Activated T-helper 17 cell treated with anti-CD3 and anti-CD28 coated beads, Interleukin-2, amount 50 U/mL, for 72 hours (primary cell): ENCODE measurements at regions not wholly inside any gene's neighbourhood (a gene's known extent, or its start where the extent isn't known, plus 50 kb on each side); places are given as distances from the start of the nearest gene placed in this dataset.

Experiments used
- ATAC-seq: fragments of 150-1000 bp; cut with Tn5 transposase; replicated peaks from 2 replicates; pipeline ENCODE4 v1.10.0; 2021; ENCODE audit warnings: mild to moderate bottlenecking, moderate library complexity
- H3K27ac Mint-ChIP-seq: one replicate; pipeline ENCODE4 v1.8.0; 2022; ENCODE audit warnings: mixed read lengths
- H3K27me3 Mint-ChIP-seq: one replicate; pipeline ENCODE4 v1.8.0; 2022; ENCODE audit warnings: mixed read lengths
- H3K36me3 Mint-ChIP-seq: one replicate; pipeline ENCODE4 v1.8.0; 2022; ENCODE audit warnings: low read depth, mild to moderate bottlenecking, mixed read lengths
- H3K4me1 Mint-ChIP-seq: one replicate; pipeline ENCODE4 v1.8.0; 2022; ENCODE audit warnings: mixed read lengths
- H3K4me3 Mint-ChIP-seq: one replicate; pipeline ENCODE4 v1.8.0; 2022; ENCODE audit warnings: mild to moderate bottlenecking, mixed read lengths
- H3K9me3 Mint-ChIP-seq: one replicate; pipeline ENCODE4 v1.8.0; 2022; ENCODE audit warnings: mixed read lengths

GRCh38 chr5:166648736-166649135, 1642.7 kb upstream of the WWC1 start:
- no peak for ATAC-seq
- H3K4me1 Mint-ChIP-seq = no peaks in the 10 kb centered on the region
- peaks cover 12% of the 10 kb centered on the region for H3K9me3 Mint-ChIP-seq
- no peaks in the 10 kb centered on the region for H3K27me3 Mint-ChIP-seq
- no peaks in the 10 kb centered on the region for H3K36me3 Mint-ChIP-seq
- no peak overlapping the region for H3K27ac Mint-ChIP-seq
- H3K4me3 Mint-ChIP-seq = no peak overlapping the region

DNA sequence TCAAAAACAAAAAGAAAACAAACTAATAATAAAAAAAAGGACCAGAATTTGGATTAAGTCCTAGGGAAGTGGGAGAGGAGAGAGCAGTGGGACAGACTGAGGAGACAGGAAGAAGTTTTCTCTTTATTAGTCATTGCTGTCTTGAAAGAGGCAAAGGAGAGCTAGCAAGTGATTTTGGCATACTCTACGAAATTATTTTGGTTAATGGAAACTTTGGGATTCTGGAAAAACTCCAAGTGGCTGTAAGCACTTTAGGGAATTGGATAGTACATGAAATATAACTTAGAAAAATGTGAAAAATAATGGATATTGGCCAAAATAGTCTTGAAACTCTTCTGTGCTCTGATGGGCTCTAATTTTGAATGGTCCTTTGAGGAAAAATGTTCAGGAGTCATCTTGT, 1641.8 kb upstream of the WWC1 start:
- no peaks in the 10 kb centered on the region for H3K27me3 Mint-ChIP-seq
- no peak overlapping the region for H3K27ac Mint-ChIP-seq
- peaks cover 10% of the 10 kb centered on the region for H3K9me3 Mint-ChIP-seq
- H3K36me3 Mint-ChIP-seq = no peaks in the 10 kb centered on the region
- H3K4me3 Mint-ChIP-seq = no peak overlapping the region
- H3K4me1 Mint-ChIP-seq = no peaks in the 10 kb centered on the region
- ATAC-seq = no peak

- H3K27me3 Mint-ChIP-seq = no peaks in the 10 kb centered on the region
- peaks cover 8% of the 10 kb centered on the region for H3K9me3 Mint-ChIP-seq
- H3K27ac Mint-ChIP-seq = no peak overlapping the region
- no peaks in the 10 kb centered on the region for H3K4me1 Mint-ChIP-seq
- no peak for ATAC-seq
- no peaks in the 10 kb centered on the region for H3K36me3 Mint-ChIP-seq
- no peak overlapping the region for H3K4me3 Mint-ChIP-seq
Observed at GRCh38 chr5:166651234-166651633, 1640.2 kb upstream of the WWC1 start.

DNA sequence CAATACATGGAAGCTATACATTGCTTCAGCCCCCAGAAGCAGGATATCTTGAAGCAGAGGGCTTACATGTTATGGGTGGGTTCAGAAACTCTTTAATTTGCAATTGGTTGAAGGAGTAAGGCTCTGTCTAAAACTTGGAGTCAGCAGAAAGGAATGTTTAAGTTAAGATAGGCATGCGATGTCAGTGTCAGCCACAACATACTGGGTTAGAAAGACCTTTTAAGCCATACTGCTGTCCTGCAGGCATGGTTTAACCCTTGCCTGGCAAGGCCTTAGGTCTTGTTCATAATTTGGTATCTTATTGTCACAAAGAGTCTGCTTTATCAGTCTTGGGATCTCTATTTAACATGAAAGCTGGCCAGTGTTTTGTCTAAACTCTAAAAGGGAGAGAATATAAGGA, 1619.6 kb upstream of the WWC1 start:
- Mint-ChIP-seq H3K27ac (no peak overlapping the region), H3K4me1 (no peaks in the 10 kb centered on the region), H3K27me3 (no peaks in the 10 kb centered on the region), H3K9me3 (peaks cover 21% of the 10 kb centered on the region), H3K36me3 (no peaks in the 10 kb centered on the region), H3K4me3 (no peak overlapping the region)
- no peak for ATAC-seq

- H3K9me3 Mint-ChIP-seq = peaks cover 21% of the 10 kb centered on the region
- no peaks in the 10 kb centered on the region for H3K27me3 Mint-ChIP-seq
- no peak for ATAC-seq
- H3K27ac Mint-ChIP-seq = no peak overlapping the region
- H3K4me1 Mint-ChIP-seq = no peaks in the 10 kb centered on the region
- no peaks in the 10 kb centered on the region for H3K36me3 Mint-ChIP-seq
- H3K4me3 Mint-ChIP-seq = no peak overlapping the region
Observed at GRCh38 chr5:166672431-166672830, 1619.0 kb upstream of the WWC1 start.

GRCh38 chr5:166677891-166678290, 1613.6 kb upstream of the WWC1 start:
- H3K4me3 Mint-ChIP-seq = no peak overlapping the region
- no peaks in the 10 kb centered on the region for H3K4me1 Mint-ChIP-seq
- ATAC-seq = no peak
- H3K27me3 Mint-ChIP-seq = no peaks in the 10 kb centered on the region
- H3K27ac Mint-ChIP-seq = no peak overlapping the region
- peaks cover 9% of the 10 kb centered on the region for H3K9me3 Mint-ChIP-seq
- H3K36me3 Mint-ChIP-seq = no peaks in the 10 kb centered on the region

- Mint-ChIP-seq H3K27me3 (no peaks in the 10 kb centered on the region), H3K9me3 (peaks cover 15% of the 10 kb centered on the region), H3K27ac (no peak overlapping the region), H3K4me3 (no peak overlapping the region), H3K4me1 (no peaks in the 10 kb centered on the region), H3K36me3 (no peaks in the 10 kb centered on the region)
- ATAC-seq = no peak
Observed at GRCh38 chr5:166679331-166679730, 1612.1 kb upstream of the WWC1 start.

DNA sequence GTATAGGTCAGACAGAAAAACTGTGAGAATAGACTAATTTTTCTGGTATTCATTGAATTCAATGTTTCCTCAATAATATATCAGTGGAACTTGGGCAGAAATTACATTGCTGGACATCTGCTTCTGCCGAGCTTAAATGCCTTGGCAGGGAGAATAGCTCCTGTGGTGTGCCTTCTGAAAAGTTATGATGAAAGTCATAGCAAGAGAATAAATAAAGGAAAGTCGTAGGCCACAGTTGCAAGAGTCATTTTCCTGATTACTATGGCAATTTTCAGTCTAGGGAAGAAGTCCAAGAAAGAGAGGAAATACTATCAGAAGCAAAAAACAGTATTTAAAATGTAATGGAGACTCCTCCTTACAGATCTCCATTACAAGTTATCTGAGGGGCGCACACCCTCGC, 1596.1 kb upstream of the WWC1 start:
- H3K9me3 Mint-ChIP-seq = peaks cover 15% of the 10 kb centered on the region
- no peaks in the 10 kb centered on the region for H3K36me3 Mint-ChIP-seq
- H3K4me1 Mint-ChIP-seq = no peaks in the 10 kb centered on the region
- no peak for ATAC-seq
- H3K27ac Mint-ChIP-seq = no peak overlapping the region
- no peak overlapping the region for H3K4me3 Mint-ChIP-seq
- H3K27me3 Mint-ChIP-seq = no peaks in the 10 kb centered on the region

- peaks cover 16% of the 10 kb centered on the region for H3K9me3 Mint-ChIP-seq
- no peak for ATAC-seq
- no peaks in the 10 kb centered on the region for H3K27me3 Mint-ChIP-seq
- no peaks in the 10 kb centered on the region for H3K4me1 Mint-ChIP-seq
- no peaks in the 10 kb centered on the region for H3K36me3 Mint-ChIP-seq
- H3K4me3 Mint-ChIP-seq = no peak overlapping the region
- no peak overlapping the region for H3K27ac Mint-ChIP-seq
Observed at GRCh38 chr5:166708291-166708690, 1583.2 kb upstream of the WWC1 start.

DNA sequence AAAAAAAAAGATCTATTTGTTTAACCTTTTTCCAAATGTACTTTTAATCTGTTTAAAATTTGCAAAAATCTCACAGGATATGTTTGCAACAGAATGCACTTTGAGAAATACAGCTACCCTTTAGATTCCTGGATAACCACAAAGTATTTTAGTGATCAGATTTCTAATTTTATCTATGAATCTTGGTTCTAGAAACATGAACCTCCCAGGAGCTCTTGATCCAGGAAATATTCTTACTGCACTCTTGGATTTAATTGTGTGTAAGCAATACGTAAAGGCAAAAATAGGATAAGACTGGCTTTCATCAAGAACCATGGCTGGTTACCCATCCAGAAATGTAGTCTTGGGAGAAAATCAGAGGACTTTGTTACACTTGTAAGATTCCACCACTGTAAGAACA, 1581.8 kb upstream of the WWC1 start:
- Mint-ChIP-seq H3K27me3 (no peaks in the 10 kb centered on the region), H3K27ac (no peak overlapping the region), H3K36me3 (no peaks in the 10 kb centered on the region), H3K4me3 (no peak overlapping the region), H3K4me1 (no peaks in the 10 kb centered on the region), H3K9me3 (peaks cover 12% of the 10 kb centered on the region)
- no peak for ATAC-seq

- Mint-ChIP-seq H3K36me3 (no peaks in the 10 kb centered on the region), H3K4me1 (no peaks in the 10 kb centered on the region), H3K27me3 (no peaks in the 10 kb centered on the region), H3K27ac (no peak overlapping the region), H3K9me3 (peaks cover 12% of the 10 kb centered on the region), H3K4me3 (no peak overlapping the region)
- no peak for ATAC-seq
Observed at GRCh38 chr5:166710271-166710670, 1581.2 kb upstream of the WWC1 start.

GRCh38 chr5:166712447-166713185, 1578.8 kb upstream of the WWC1 start:
- ATAC-seq = no peak
- no peaks in the 10 kb centered on the region for H3K36me3 Mint-ChIP-seq
- peaks cover 11% of the 10 kb centered on the region for H3K9me3 Mint-ChIP-seq
- H3K4me3 Mint-ChIP-seq = no peak overlapping the region
- H3K4me1 Mint-ChIP-seq = no peaks in the 10 kb centered on the region
- no peaks in the 10 kb centered on the region for H3K27me3 Mint-ChIP-seq
- H3K27ac Mint-ChIP-seq = no peak overlapping the region

- Mint-ChIP-seq H3K4me3 (no peak overlapping the region), H3K9me3 (peaks cover 11% of the 10 kb centered on the region), H3K27ac (no peak overlapping the region), H3K4me1 (no peaks in the 10 kb centered on the region), H3K27me3 (no peaks in the 10 kb centered on the region), H3K36me3 (no peaks in the 10 kb centered on the region)
- ATAC-seq = no peak
Observed at GRCh38 chr5:166713295-166713694, 1578.2 kb upstream of the WWC1 start.

DNA sequence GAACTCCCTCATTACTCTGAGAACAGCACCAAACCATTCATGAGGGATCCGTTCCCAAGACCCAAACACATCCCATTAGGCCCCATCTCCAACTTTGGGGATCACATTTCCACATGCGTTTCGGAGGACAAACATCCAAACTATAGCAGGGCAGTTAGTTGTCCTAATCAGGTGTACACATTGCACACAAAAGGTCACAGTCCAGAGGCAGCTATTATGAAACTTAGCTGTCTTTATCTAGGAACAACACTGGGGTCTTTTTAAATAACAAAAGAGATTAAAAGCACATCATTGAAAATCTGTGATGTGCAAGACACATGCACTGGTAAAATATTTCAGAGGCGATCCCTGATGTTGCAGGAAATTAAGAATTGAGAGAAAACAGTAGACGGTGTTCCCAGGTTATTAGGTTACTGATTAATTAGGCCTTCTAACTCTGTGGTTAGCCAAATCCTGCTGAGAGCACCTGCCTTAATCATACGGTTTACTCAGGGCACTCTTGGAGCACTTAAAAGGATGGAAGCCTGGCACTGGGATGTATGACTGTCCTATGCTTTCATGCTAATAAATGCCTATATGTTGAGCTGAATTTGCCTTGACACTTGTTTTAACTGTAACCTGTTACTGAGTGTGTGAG, 1574.5 kb upstream of the WWC1 start:
- H3K27me3 Mint-ChIP-seq = no peaks in the 10 kb centered on the region
- H3K36me3 Mint-ChIP-seq = no peaks in the 10 kb centered on the region
- ATAC-seq = no peak
- no peak overlapping the region for H3K4me3 Mint-ChIP-seq
- H3K9me3 Mint-ChIP-seq = peaks cover 15% of the 10 kb centered on the region
- no peak overlapping the region for H3K27ac Mint-ChIP-seq
- H3K4me1 Mint-ChIP-seq = no peaks in the 10 kb centered on the region

- no peak overlapping the region for H3K27ac Mint-ChIP-seq
- H3K9me3 Mint-ChIP-seq = peaks cover 8% of the 10 kb centered on the region
- no peaks in the 10 kb centered on the region for H3K36me3 Mint-ChIP-seq
- ATAC-seq = no peak
- H3K27me3 Mint-ChIP-seq = no peaks in the 10 kb centered on the region
- no peak overlapping the region for H3K4me3 Mint-ChIP-seq
- H3K4me1 Mint-ChIP-seq = no peaks in the 10 kb centered on the region
Observed at GRCh38 chr5:166719991-166720390, 1571.5 kb upstream of the WWC1 start.
